GM23338 (cell line): ENCODE measurements at regions not wholly inside any gene's neighbourhood (a gene's known extent, or its start where the extent isn't known, plus 50 kb on each side); places are given as distances from the start of the nearest gene placed in this dataset.

Experiments
- CREB1 ChIP-seq: fragments of 250-450 bp; sonication (Bioruptor Pico); IDR thresholded peaks from 2 replicates; pipeline ENCODE4 v1.5.0; 2020; ENCODE audit warnings: low read depth, mild to moderate bottlenecking, moderate library complexity
- CTCF ChIP-seq, 2 experiments: fragments of 200-600 bp in 1 of 2; sonication (generic) in 1 of 2; conservative IDR thresholded peaks; 2 replicates each; pipeline versions ENCODE4 v1.5.1 to v1.6.1; 2016 to 2017; ENCODE audit warnings: antibody characterized with exemption in 2 of 2, low read depth in 2 of 2, mild to moderate bottlenecking in 2 of 2, moderate library complexity in 1 of 2
- EZH2 ChIP-seq: fragments of 200-600 bp; sonication (generic); IDR thresholded peaks from one replicate; pipeline ENCODE4 v1.8.0; 2017; ENCODE audit warnings: antibody characterized with exemption, mild to moderate bottlenecking, low read depth; ENCODE audit not compliant: unreplicated experiment
- JUNB ChIP-seq: IDR thresholded peaks from one replicate; pipeline ENCODE4 v1.6.1; 2016; ENCODE audit warnings: antibody characterized with exemption; ENCODE audit not compliant: unreplicated experiment
- POLR2AphosphoS5 ChIP-seq: IDR thresholded peaks from 2 replicates; pipeline ENCODE4 v1.6.1; 2016; ENCODE audit warnings: antibody characterized with exemption, low read depth
- REST ChIP-seq: IDR thresholded peaks from one replicate; pipeline ENCODE4 v1.6.1; 2018; ENCODE audit warnings: antibody characterized with exemption; ENCODE audit not compliant: unreplicated experiment
- STAT1 ChIP-seq: IDR thresholded peaks from one replicate; pipeline ENCODE4 v1.6.1; 2016; ENCODE audit warnings: antibody characterized with exemption; ENCODE audit not compliant: unreplicated experiment
- ZNF462 ChIP-seq: fragments of 250-450 bp; sonication (Bioruptor Pico); IDR thresholded peaks from 2 replicates; pipeline ENCODE4 v1.5.0; 2020; ENCODE audit warnings: mild to moderate bottlenecking, moderate library complexity

DNA sequence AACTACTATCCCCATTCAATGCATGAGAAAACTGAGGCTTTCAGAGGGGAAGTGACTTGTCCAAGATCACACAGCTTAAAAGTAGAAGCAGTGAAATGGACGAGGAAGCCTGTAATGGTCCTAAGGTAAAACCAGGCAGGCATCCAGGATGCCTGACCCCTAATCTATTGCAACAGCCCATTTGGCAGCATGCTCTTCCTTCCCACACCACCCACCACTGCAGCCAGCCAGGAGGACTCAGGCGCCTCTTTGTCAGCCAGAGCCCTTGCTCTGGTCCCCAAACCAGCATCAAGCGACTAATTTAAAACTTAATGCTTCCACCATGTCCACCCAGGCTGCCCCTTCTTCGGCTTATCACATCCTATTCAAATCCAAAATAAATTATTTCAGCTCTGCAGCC, 541.6 kb downstream of the CDK5RAP2 start:
- TF ChIP-seq EZH2: no peak
- TF ChIP-seq CTCF (conservative IDR thresholded peaks at IDR 0.05; ENCODE audit: low read depth in 2 of 2): no peak
- TF ChIP-seq STAT1: no peak
- TF ChIP-seq REST: no peak
- no peak for TF ChIP-seq CREB1 (CRISPR knock-in tag)
- TF ChIP-seq POLR2AphosphoS5: no peak
- no peak for TF ChIP-seq JUNB
- no peak for TF ChIP-seq ZNF462 (CRISPR knock-in tag)
